DOHH2 (cell line): ENCODE measurements at regions not wholly inside any gene's neighbourhood (a gene's known extent, or its start where the extent isn't known, plus 50 kb on each side); places are given as distances from the start of the nearest gene placed in this dataset.

ENCODE experiments used
- H3F3A ChIP-seq: fragments of 200-600 bp; sonication (generic), shearing (Covaris generic); 2 replicates; pipeline ENCODE4 v1.6.0; 2016; ENCODE audit warnings: antibody characterized with exemption, mild to moderate bottlenecking; ENCODE audit not compliant: control insufficient read depth, insufficient read depth
- H3K27ac ChIP-seq: fragments of 200-600 bp; sonication (generic); 2 replicates; pipeline ENCODE4 v1.5.1; 2014; ENCODE audit warnings: low read depth, mild to moderate bottlenecking, low read length, moderate library complexity
- H3K27me3 ChIP-seq: fragments of 200-600 bp; sonication (generic); 2 replicates; pipeline ENCODE4 v1.6.1; 2014; ENCODE audit warnings: mild to moderate bottlenecking, low read length, mixed read lengths; ENCODE audit not compliant: control insufficient read depth
- H3K36me3 ChIP-seq: fragments of 200-600 bp; sonication (generic); 2 replicates; pipeline ENCODE4 v1.6.1; 2014; ENCODE audit warnings: mild to moderate bottlenecking, low read length, moderate library complexity, mixed read lengths; ENCODE audit not compliant: control insufficient read depth
- H3K4me1 ChIP-seq: fragments of 200-600 bp; sonication (generic); 2 replicates; pipeline ENCODE4 v1.6.1; 2014; ENCODE audit warnings: mild to moderate bottlenecking, low read length, mixed read lengths; ENCODE audit not compliant: control insufficient read depth
- H3K4me2 ChIP-seq: fragments of 200-600 bp; sonication (generic); 2 replicates; pipeline ENCODE4 v1.6.0; 2014; ENCODE audit warnings: mild to moderate bottlenecking, low read length, moderate library complexity
- H3K4me3 ChIP-seq: fragments of 200-600 bp; sonication (generic); 2 replicates; pipeline ENCODE4 v1.5.1; 2014; ENCODE audit warnings: mild to moderate bottlenecking, low read length, mixed read lengths
- H3K79me2 ChIP-seq: fragments of 200-600 bp; sonication (generic); 2 replicates; pipeline ENCODE4 v1.6.1; 2014; ENCODE audit warnings: mild to moderate bottlenecking, low read length, mixed read lengths; ENCODE audit not compliant: control insufficient read depth
- H3K9me2 ChIP-seq: fragments of 200-600 bp; sonication (generic); replicated peaks from 2 replicates; pipeline ENCODE4 v1.6.1; 2014; ENCODE audit warnings: mild to moderate bottlenecking, low read length, mixed read lengths; ENCODE audit not compliant: control insufficient read depth
- H3K9me3 ChIP-seq: fragments of 200-600 bp; sonication (generic); 2 replicates; pipeline ENCODE4 v1.6.1; 2014; ENCODE audit warnings: antibody characterized with exemption, low read length, mixed read lengths; ENCODE audit not compliant: control insufficient read depth, insufficient read depth
- H4K20me1 ChIP-seq: fragments of 200-600 bp; sonication (generic); 2 replicates; pipeline ENCODE4 v1.6.0; 2014; ENCODE audit warnings: low read depth, mild to moderate bottlenecking, antibody characterized with exemption, low read length, moderate library complexity; ENCODE audit not compliant: control insufficient read depth, insufficient read depth
- EZH2phosphoT487 ChIP-seq: fragments of 200-600 bp; sonication (generic); IDR thresholded peaks from 2 replicates; pipeline ENCODE4 v1.6.1; 2017; ENCODE audit warnings: borderline replicate concordance, mild to moderate bottlenecking, antibody characterized with exemption, low read length, moderate library complexity, mixed read lengths
- TF ChIP-seq, protein P1 (sequence below): fragments of 200-600 bp; sonication (generic); IDR thresholded peaks from one replicate; pipeline ENCODE4 v1.5.1; 2014; ENCODE audit warnings: antibody characterized with exemption, mild to moderate bottlenecking, low read depth, low read length; ENCODE audit not compliant: poor library complexity, severe bottlenecking

DNA sequence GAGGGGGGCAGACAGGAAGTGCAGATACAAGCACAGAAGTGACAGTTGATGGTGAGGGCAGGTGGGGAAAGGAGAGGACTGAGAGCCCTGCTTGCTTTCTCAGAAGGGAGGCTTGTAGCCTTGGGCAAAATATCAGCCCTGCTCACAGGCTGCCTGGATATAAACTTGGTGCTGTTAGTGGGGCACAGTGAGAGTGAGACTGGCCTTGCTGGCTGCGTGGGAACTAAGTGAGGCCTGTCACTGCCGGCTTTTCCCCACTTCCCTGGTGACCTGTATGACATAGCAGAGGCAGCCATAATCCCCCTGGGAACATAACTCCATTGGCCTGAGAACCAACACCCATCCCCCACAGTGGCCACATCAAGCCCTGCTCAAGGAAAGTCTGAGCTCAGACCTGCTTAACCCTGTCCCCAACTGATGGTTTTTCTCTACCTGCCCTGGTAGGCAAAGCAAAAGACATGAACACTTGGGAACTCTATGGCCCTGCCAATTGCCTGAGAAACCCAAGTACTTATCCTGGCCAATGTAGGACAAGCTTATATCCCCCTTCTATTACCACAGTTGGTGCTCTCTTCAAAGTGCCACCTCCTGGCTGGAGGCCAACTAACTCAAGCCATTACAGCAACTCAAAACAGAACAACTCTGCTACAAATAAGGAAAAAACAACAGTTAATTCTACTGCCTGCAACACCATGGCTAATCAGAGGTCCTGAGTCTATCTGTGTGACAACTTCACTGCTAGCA, 472.7 kb downstream of the PLPP3 start:
- Histone ChIP-seq H3F3A (no peaks in the 10 kb centered on the region), H3K27ac (no peak overlapping the region), H3K27me3 (no peaks in the 10 kb centered on the region), H3K9me2 (no peaks in the 10 kb centered on the region), H3K36me3 (no peaks in the 10 kb centered on the region), H3K4me3 (no peak overlapping the region), H3K9me3 (peaks cover 4% of the 10 kb centered on the region; the same call in 1 of the 2 replicates), H3K4me2 (no peak overlapping the region), H3K79me2 (no peaks in the 10 kb centered on the region), H3K4me1 (no peaks in the 10 kb centered on the region), H4K20me1 (no peaks in the 10 kb centered on the region)
- TF ChIP-seq, protein P1, sequence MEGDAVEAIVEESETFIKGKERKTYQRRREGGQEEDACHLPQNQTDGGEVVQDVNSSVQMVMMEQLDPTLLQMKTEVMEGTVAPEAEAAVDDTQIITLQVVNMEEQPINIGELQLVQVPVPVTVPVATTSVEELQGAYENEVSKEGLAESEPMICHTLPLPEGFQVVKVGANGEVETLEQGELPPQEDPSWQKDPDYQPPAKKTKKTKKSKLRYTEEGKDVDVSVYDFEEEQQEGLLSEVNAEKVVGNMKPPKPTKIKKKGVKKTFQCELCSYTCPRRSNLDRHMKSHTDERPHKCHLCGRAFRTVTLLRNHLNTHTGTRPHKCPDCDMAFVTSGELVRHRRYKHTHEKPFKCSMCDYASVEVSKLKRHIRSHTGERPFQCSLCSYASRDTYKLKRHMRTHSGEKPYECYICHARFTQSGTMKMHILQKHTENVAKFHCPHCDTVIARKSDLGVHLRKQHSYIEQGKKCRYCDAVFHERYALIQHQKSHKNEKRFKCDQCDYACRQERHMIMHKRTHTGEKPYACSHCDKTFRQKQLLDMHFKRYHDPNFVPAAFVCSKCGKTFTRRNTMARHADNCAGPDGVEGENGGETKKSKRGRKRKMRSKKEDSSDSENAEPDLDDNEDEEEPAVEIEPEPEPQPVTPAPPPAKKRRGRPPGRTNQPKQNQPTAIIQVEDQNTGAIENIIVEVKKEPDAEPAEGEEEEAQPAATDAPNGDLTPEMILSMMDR, result no peak
- no peak for TF ChIP-seq EZH2phosphoT487

DNA sequence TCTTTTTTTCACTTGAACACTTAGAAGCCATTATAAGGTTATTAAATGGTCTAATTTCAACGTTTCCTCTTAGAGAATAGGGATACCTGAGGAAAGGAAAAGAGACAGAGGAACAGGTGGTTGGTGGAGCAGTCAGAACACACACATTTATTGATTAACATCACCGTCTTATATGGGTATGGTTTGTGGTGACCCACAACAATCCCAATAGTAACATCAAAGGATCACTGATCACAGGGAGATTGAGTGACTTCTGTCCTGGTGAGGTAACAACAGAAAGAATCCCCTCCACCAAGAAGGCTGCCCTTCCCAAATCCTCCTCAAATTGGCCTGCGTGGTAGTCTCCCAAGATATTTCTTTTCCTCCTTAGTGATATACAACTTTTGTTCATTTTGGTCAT, 474.0 kb downstream of the PLPP3 start:
- no peaks in the 10 kb centered on the region for H3K9me2 ChIP-seq
- H4K20me1 ChIP-seq, result no peaks in the 10 kb centered on the region
- H3K36me3 ChIP-seq, result no peaks in the 10 kb centered on the region
- H3K27me3 ChIP-seq, result no peaks in the 10 kb centered on the region
- no peak overlapping the region for H3K27ac ChIP-seq
- H3F3A ChIP-seq, result no peaks in the 10 kb centered on the region
- peaks cover 4% of the 10 kb centered on the region; the same call in 1 of the 2 replicates for H3K9me3 ChIP-seq
- no peaks in the 10 kb centered on the region for H3K79me2 ChIP-seq
- H3K4me1 ChIP-seq, result no peaks in the 10 kb centered on the region
- no peak overlapping the region for H3K4me2 ChIP-seq
- TF ChIP-seq, protein P1, result no peak
- TF ChIP-seq EZH2phosphoT487, result no peak
- no peak overlapping the region for H3K4me3 ChIP-seq

DNA sequence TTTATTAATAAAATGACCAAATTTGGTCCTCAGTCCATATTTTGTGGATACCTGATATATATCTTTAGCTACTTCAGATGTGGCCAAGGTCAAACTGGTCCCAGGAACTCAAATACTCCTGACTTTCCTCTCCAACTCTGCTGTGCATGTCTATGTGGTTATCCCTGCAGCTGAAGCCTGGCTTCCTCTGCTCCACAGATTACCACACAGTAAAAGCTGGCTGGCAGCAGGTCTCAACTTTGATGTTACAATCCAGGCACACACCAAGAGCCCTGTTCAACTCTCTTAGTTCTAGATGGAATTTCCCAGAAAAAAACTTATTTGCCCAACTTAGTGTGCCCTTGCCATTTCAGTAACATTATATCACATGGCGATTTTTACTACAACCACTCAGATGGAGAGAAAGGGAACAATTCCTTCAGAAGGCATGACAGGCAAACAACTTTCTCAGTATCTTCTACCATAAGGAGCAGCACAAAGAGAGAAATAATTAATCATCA, 479.5 kb downstream of the PLPP3 start:
- Histone ChIP-seq H3K4me3 (no peak overlapping the region), H3K79me2 (no peaks in the 10 kb centered on the region), H3K4me2 (no peak overlapping the region), H3K36me3 (no peaks in the 10 kb centered on the region), H3K9me2 (no peaks in the 10 kb centered on the region), H3K27ac (no peak overlapping the region), H3K9me3 (peaks cover 4% of the 10 kb centered on the region; the same call in 1 of the 2 replicates), H3K27me3 (no peaks in the 10 kb centered on the region), H3K4me1 (no peaks in the 10 kb centered on the region), H4K20me1 (no peaks in the 10 kb centered on the region), H3F3A (no peaks in the 10 kb centered on the region)
- no peak for TF ChIP-seq EZH2phosphoT487
- TF ChIP-seq, protein P1, result no peak
